Uterus (tissue), 2 donors: ENCODE measurements at regions not wholly inside any gene's neighbourhood (a gene's known extent, or its start where the extent isn't known, plus 50 kb on each side); places are given as distances from the start of the nearest gene placed in this dataset.

Experiments
- POLR2A ChIP-seq, 2 donors: fragments of 450-650 bp; IDR thresholded peaks; one replicate each; pipeline ENCODE4 v1.6.1; 2016; ENCODE audit warnings: antibody characterized with exemption in 2 of 2, mild to moderate bottlenecking in 1 of 2, moderate library complexity in 1 of 2
- TF ChIP-seq, protein P1 (sequence below), 4 experiments: fragments of 200-600 bp in 2 of 4; fragments of 450-650 bp in 2 of 4; sonication (generic) in 2 of 4; IDR thresholded peaks; one replicate each; pipeline ENCODE4 v1.5.1; 2016 to 2019; ENCODE audit warnings: antibody characterized with exemption in 4 of 4, mild to moderate bottlenecking in 2 of 4, moderate library complexity in 1 of 4

DNA sequence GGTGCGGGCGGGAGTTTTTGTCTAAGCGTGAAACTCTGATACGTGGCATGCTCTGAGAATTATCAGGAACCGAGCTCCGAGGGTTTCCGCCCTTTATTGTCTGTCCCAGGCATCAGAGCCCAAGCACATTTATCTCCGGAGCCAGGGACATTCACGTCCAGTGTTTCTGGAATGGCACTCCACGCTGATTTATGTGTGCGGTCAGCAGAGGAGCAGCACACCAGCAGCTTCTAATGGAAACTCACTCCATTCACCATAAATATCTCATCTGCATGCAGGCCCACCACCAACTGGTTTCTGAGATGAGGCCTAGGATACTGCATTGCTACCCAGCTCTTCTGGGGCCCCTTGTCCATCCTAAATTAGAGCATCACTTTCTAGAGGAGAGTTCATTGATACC lies 51.9 kb upstream of the SYNDIG1 start:
- TF ChIP-seq, protein P1, sequence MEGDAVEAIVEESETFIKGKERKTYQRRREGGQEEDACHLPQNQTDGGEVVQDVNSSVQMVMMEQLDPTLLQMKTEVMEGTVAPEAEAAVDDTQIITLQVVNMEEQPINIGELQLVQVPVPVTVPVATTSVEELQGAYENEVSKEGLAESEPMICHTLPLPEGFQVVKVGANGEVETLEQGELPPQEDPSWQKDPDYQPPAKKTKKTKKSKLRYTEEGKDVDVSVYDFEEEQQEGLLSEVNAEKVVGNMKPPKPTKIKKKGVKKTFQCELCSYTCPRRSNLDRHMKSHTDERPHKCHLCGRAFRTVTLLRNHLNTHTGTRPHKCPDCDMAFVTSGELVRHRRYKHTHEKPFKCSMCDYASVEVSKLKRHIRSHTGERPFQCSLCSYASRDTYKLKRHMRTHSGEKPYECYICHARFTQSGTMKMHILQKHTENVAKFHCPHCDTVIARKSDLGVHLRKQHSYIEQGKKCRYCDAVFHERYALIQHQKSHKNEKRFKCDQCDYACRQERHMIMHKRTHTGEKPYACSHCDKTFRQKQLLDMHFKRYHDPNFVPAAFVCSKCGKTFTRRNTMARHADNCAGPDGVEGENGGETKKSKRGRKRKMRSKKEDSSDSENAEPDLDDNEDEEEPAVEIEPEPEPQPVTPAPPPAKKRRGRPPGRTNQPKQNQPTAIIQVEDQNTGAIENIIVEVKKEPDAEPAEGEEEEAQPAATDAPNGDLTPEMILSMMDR (IDR thresholded peaks at IDR 0.05): no peak
- TF ChIP-seq POLR2A (IDR thresholded peaks at IDR 0.05): no peak
